WTC11 (cell line): ENCODE measurements at regions not wholly inside any gene's neighbourhood (a gene's known extent, or its start where the extent isn't known, plus 50 kb on each side); places are given as distances from the start of the nearest gene placed in this dataset.

Experiments used
- ATAC-seq: fragments of 200-7000 bp; cut with Tn5 transposase; 2 replicates; pipeline ENCODE4 v1.10.0; 2021; ENCODE audit warnings: mild to moderate bottlenecking, moderate library complexity
- CTCF ChIA-PET: fragments of 300-600 bp; sonication (Branson Sonifier 250); formaldehyde crosslinking; loops from one replicate; lab custom pipeline; 2021; ENCODE audit warnings: antibody characterized with exemption; lab: Charles Lee
- POLR2A ChIA-PET: fragments of 350-600 bp; sonication (Branson Sonifier 250); formaldehyde crosslinking; loops from one replicate; lab custom pipeline; 2021; ENCODE audit warnings: antibody characterized with exemption; lab: Charles Lee
- DNase-seq: peaks from one replicate; pipeline ENCODE4 v3.0.0; 2021; ENCODE audit warnings: low spot score
- H3K27ac Mint-ChIP-seq: 2 replicates; pipeline ENCODE4 v1.8.0; 2021; ENCODE audit warnings: mixed read lengths
- H3K27me3 Mint-ChIP-seq: 2 replicates; pipeline ENCODE4 v1.8.0; 2021; ENCODE audit warnings: low read depth, mild to moderate bottlenecking, moderate library complexity, mixed read lengths
- H3K36me3 Mint-ChIP-seq: 2 replicates; pipeline ENCODE4 v1.8.0; 2021; ENCODE audit warnings: mixed read lengths
- H3K4me1 Mint-ChIP-seq: 2 replicates; pipeline ENCODE4 v1.8.0; 2022; ENCODE audit warnings: mixed read lengths
- H3K4me3 Mint-ChIP-seq: 2 replicates; pipeline ENCODE4 v1.8.0; 2021; ENCODE audit warnings: mild to moderate bottlenecking, moderate library complexity, mixed read lengths
- H3K9me3 Mint-ChIP-seq: 2 replicates; pipeline ENCODE4 v1.8.0; 2021; ENCODE audit warnings: mixed read lengths
- AFF4 ChIP-seq: sonication (generic); formaldehyde crosslinking; IDR thresholded peaks from 2 replicates; pipeline ENCODE4 v1.8.1; 2023; ENCODE audit warnings: mild to moderate bottlenecking, missing genetic modification reagents, borderline replicate concordance
- ARID4B ChIP-seq: sonication (generic); formaldehyde crosslinking; IDR thresholded peaks from 2 replicates; pipeline ENCODE4 v1.8.0; 2023; ENCODE audit warnings: missing genetic modification reagents, mild to moderate bottlenecking, borderline replicate concordance
- CBFB ChIP-seq: sonication (generic); formaldehyde crosslinking; IDR thresholded peaks from 2 replicates; pipeline ENCODE4 v1.8.1; 2022; ENCODE audit warnings: mild to moderate bottlenecking, low read depth, missing genetic modification reagents
- CREB1 ChIP-seq: sonication (generic); formaldehyde crosslinking; IDR thresholded peaks from 2 replicates; pipeline ENCODE4 v1.8.0; 2023; ENCODE audit warnings: mild to moderate bottlenecking, missing genetic modification reagents
- E2F1 ChIP-seq: sonication (generic); formaldehyde crosslinking; IDR thresholded peaks from 2 replicates; pipeline ENCODE4 v1.8.0; 2022; ENCODE audit warnings: mild to moderate bottlenecking, missing genetic modification reagents
- ZNF219 ChIP-seq: sonication (generic); formaldehyde crosslinking; IDR thresholded peaks from 2 replicates; pipeline ENCODE4 v1.8.0; 2023; ENCODE audit warnings: missing genetic modification reagents, mild to moderate bottlenecking, borderline replicate concordance
- ZNF263 ChIP-seq: sonication (generic); formaldehyde crosslinking; IDR thresholded peaks from 2 replicates; pipeline ENCODE4 v1.8.1; 2022; ENCODE audit warnings: low read depth, mild to moderate bottlenecking, moderate library complexity, missing genetic modification reagents
- ZNF396 ChIP-seq: fragments of 250-450 bp; sonication (Bioruptor Pico); IDR thresholded peaks from 2 replicates; pipeline ENCODE4 v1.8.0; 2021; ENCODE audit warnings: mild to moderate bottlenecking, moderate library complexity, borderline replicate concordance
- ZNF416 ChIP-seq: fragments of 250-450 bp; sonication (Bioruptor Pico); IDR thresholded peaks from 2 replicates; pipeline ENCODE4 v1.9.0; 2021; ENCODE audit warnings: mild to moderate bottlenecking, inconsistent platforms
- TF ChIP-seq, protein P1 (sequence below): fragments of 250-450 bp; sonication (Bioruptor Pico); IDR thresholded peaks from 2 replicates; pipeline ENCODE4 v1.9.0; 2021; ENCODE audit warnings: mild to moderate bottlenecking, borderline replicate concordance

DNA sequence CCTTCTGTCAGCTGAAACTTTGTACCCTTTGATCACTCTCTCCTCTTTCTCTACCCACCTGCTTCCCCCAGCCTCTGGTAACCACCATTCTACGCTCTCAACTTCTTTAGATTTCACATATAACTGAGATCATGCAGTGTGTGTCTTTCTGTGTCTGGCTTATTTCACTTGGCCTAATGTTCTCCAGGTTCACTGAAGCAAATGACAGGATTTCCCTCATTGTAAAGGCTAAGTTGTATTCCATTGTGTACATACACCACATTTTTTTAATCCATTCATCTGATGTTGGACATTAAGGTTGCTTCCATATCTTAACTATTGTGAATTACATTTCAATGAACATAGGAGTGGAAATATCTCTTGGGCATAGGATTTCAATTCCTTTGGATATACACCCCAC is 207.6 kb downstream of the MIAT start:
- CTCF ChIA-PET: no interaction called here
- H3K4me3 Mint-ChIP-seq: no peak overlapping the region

More for the DNA sequence above, 207.6 kb downstream of the MIAT start:
- POLR2A ChIA-PET: no interaction called here
- Mint-ChIP-seq H3K27me3 (peaks cover 8% of the 10 kb centered on the region), H3K4me1 (no peaks in the 10 kb centered on the region), H3K27ac (no peak overlapping the region), H3K9me3 (peaks cover 30% of the 10 kb centered on the region)
- DNase-seq (no peak), ATAC-seq (no peak)
- TF ChIP-seq ARID4B (CRISPR knock-in tag) (no peak), ZNF416 (CRISPR knock-in tag) (no peak), AFF4 (CRISPR knock-in tag) (no peak), ZNF396 (CRISPR knock-in tag) (no peak), CBFB (CRISPR knock-in tag) (no peak), ZNF263 (CRISPR knock-in tag) (no peak), CREB1 (CRISPR knock-in tag) (no peak), ZNF219 (CRISPR knock-in tag) (no peak), E2F1 (CRISPR knock-in tag) (no peak)
- TF ChIP-seq, protein P1, sequence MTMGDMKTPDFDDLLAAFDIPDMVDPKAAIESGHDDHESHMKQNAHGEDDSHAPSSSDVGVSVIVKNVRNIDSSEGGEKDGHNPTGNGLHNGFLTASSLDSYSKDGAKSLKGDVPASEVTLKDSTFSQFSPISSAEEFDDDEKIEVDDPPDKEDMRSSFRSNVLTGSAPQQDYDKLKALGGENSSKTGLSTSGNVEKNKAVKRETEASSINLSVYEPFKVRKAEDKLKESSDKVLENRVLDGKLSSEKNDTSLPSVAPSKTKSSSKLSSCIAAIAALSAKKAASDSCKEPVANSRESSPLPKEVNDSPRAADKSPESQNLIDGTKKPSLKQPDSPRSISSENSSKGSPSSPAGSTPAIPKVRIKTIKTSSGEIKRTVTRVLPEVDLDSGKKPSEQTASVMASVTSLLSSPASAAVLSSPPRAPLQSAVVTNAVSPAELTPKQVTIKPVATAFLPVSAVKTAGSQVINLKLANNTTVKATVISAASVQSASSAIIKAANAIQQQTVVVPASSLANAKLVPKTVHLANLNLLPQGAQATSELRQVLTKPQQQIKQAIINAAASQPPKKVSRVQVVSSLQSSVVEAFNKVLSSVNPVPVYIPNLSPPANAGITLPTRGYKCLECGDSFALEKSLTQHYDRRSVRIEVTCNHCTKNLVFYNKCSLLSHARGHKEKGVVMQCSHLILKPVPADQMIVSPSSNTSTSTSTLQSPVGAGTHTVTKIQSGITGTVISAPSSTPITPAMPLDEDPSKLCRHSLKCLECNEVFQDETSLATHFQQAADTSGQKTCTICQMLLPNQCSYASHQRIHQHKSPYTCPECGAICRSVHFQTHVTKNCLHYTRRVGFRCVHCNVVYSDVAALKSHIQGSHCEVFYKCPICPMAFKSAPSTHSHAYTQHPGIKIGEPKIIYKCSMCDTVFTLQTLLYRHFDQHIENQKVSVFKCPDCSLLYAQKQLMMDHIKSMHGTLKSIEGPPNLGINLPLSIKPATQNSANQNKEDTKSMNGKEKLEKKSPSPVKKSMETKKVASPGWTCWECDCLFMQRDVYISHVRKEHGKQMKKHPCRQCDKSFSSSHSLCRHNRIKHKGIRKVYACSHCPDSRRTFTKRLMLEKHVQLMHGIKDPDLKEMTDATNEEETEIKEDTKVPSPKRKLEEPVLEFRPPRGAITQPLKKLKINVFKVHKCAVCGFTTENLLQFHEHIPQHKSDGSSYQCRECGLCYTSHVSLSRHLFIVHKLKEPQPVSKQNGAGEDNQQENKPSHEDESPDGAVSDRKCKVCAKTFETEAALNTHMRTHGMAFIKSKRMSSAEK (CRISPR knock-in tag): no peak
- TF ChIP-seq, all 79 proteins: peak for 0
- H3K36me3 Mint-ChIP-seq: peaks cover 8% of the 10 kb centered on the region
